ENCODE measurements at regions not wholly inside any gene's neighbourhood (a gene's known extent, or its start where the extent isn't known, plus 50 kb on each side); places are given as distances from the start of the nearest gene placed in this dataset.

DNA sequence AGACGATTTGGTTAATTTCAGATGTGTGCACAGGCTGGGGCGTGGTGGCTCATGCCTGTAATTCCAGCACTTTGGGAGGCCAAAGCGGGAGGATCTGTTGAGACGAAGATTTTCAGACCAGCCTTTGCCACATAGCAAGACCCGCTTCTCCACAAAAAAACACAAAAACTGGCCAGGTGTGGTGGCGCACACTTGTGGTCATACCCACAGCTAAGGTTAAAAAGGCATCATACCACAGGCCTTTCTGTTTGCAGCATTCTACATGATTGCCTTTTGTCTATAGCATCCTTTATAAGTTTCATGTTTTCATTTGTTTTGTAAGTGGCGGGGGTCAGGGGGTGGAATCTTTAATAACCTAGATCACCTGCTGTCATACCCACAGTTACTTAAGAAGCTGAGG lies 239.9 kb upstream of the NOX3 start:
- TF ChIP-seq, protein P1, sequence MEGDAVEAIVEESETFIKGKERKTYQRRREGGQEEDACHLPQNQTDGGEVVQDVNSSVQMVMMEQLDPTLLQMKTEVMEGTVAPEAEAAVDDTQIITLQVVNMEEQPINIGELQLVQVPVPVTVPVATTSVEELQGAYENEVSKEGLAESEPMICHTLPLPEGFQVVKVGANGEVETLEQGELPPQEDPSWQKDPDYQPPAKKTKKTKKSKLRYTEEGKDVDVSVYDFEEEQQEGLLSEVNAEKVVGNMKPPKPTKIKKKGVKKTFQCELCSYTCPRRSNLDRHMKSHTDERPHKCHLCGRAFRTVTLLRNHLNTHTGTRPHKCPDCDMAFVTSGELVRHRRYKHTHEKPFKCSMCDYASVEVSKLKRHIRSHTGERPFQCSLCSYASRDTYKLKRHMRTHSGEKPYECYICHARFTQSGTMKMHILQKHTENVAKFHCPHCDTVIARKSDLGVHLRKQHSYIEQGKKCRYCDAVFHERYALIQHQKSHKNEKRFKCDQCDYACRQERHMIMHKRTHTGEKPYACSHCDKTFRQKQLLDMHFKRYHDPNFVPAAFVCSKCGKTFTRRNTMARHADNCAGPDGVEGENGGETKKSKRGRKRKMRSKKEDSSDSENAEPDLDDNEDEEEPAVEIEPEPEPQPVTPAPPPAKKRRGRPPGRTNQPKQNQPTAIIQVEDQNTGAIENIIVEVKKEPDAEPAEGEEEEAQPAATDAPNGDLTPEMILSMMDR (IDR thresholded peaks at IDR 0.05), result no peak
- TF ChIP-seq POLR2A (IDR thresholded peaks at IDR 0.05) (no peak), EP300 (IDR thresholded peaks at IDR 0.05) (no peak)

Measured in suprapubic skin (tissue), 3 donors.